OCI-LY1 (cell line): ENCODE measurements at regions not wholly inside any gene's neighbourhood (a gene's known extent, or its start where the extent isn't known, plus 50 kb on each side); places are given as distances from the start of the nearest gene placed in this dataset.

Experiments used
- H2AFZ ChIP-seq: fragments of 200-600 bp; sonication (generic), shearing (Covaris generic); 2 replicates; pipeline ENCODE4 v1.6.0; 2014; ENCODE audit warnings: antibody characterized with exemption, mild to moderate bottlenecking, low read length
- H3F3A ChIP-seq: fragments of 200-600 bp; sonication (generic), shearing (Covaris generic); 2 replicates; pipeline ENCODE4 v1.6.0; 2014; ENCODE audit warnings: mild to moderate bottlenecking, antibody characterized with exemption, low read length, moderate library complexity; ENCODE audit not compliant: insufficient read depth
- H3K27ac ChIP-seq: fragments of 200-600 bp; sonication (generic); 2 replicates; pipeline ENCODE4 v1.5.1; 2014; ENCODE audit warnings: low read length, mixed run types, mild to moderate bottlenecking, low read depth; ENCODE audit not compliant: poor library complexity, severe bottlenecking
- H3K27me3 ChIP-seq: fragments of 200-600 bp; sonication (generic); 2 replicates; pipeline ENCODE4 v1.6.0; 2014; ENCODE audit warnings: antibody characterized with exemption, mild to moderate bottlenecking, low read length, moderate library complexity; ENCODE audit not compliant: insufficient read depth
- H3K36me3 ChIP-seq: fragments of 200-600 bp; sonication (generic); 2 replicates; pipeline ENCODE4 v1.6.1; 2014; ENCODE audit warnings: mild to moderate bottlenecking, antibody characterized with exemption, low read length, moderate library complexity, mixed read lengths; ENCODE audit not compliant: insufficient read depth
- H3K4me1 ChIP-seq: fragments of 200-600 bp; sonication (generic); 2 replicates; pipeline ENCODE4 v1.5.1; 2014; ENCODE audit warnings: mild to moderate bottlenecking, low read length, moderate library complexity; ENCODE audit not compliant: insufficient read depth, severe bottlenecking
- H3K4me2 ChIP-seq: fragments of 200-600 bp; sonication (generic), shearing (Covaris generic); 2 replicates; pipeline ENCODE4 v1.6.1; 2014; ENCODE audit warnings: low read length
- H3K4me3 ChIP-seq: fragments of 200-600 bp; sonication (generic); 2 replicates; pipeline ENCODE4 v1.5.1; 2014; ENCODE audit warnings: low read length, low read depth, mild to moderate bottlenecking, mixed read lengths; ENCODE audit not compliant: poor library complexity, severe bottlenecking
- H3K79me2 ChIP-seq: fragments of 200-600 bp; shearing (Covaris generic); 2 replicates; pipeline ENCODE4 v1.6.1; 2016; ENCODE audit warnings: mixed run types, low read length, mixed read lengths; ENCODE audit not compliant: insufficient read depth
- H3K9ac ChIP-seq: fragments of 200-600 bp; sonication (generic), shearing (Covaris generic); 2 replicates; pipeline ENCODE4 v1.6.1; 2014; ENCODE audit warnings: mild to moderate bottlenecking, low read length, mixed read lengths
- H3K9me2 ChIP-seq: fragments of 200-600 bp; sonication (generic), shearing (Covaris generic); 2 replicates; pipeline ENCODE4 v1.6.1; 2014; ENCODE audit warnings: low read depth, mild to moderate bottlenecking, low read length, mixed read lengths
- H3K9me3 ChIP-seq: fragments of 200-600 bp; shearing (Covaris generic); 2 replicates; pipeline ENCODE4 v1.6.1; 2014; ENCODE audit warnings: low read length, mixed read lengths
- H4K20me1 ChIP-seq: fragments of 200-600 bp; sonication (generic), shearing (Covaris generic); 2 replicates; pipeline ENCODE4 v1.6.0; 2016; ENCODE audit warnings: mild to moderate bottlenecking, low read length; ENCODE audit not compliant: insufficient read depth
- CTCF ChIP-seq: fragments of 200-600 bp; sonication (generic), shearing (Covaris generic); IDR thresholded peaks from 2 replicates; pipeline ENCODE4 v1.5.1; 2017; ENCODE audit warnings: mild to moderate bottlenecking, antibody characterized with exemption, low read length, moderate library complexity, mixed read lengths
- EZH2 ChIP-seq: fragments of 200-600 bp; sonication (generic), shearing (Covaris generic); IDR thresholded peaks from 2 replicates; pipeline ENCODE4 v1.8.0; 2017; ENCODE audit warnings: borderline replicate concordance, mixed run types, mild to moderate bottlenecking, antibody characterized with exemption, low read length, moderate library complexity, mixed read lengths

GRCh38 chr14:44291366-44291915 lies 215.6 kb downstream of the FSCB start:
- H3K27ac ChIP-seq = no peak overlapping the region
- H3K9ac ChIP-seq = no peak overlapping the region
- H3K27me3 ChIP-seq = no peaks in the 10 kb centered on the region
- no peak overlapping the region for H3K4me3 ChIP-seq
- H3K4me2 ChIP-seq = no peak overlapping the region
- TF ChIP-seq CTCF (no peak), EZH2 (no peak)
- no peaks in the 10 kb centered on the region for H3F3A ChIP-seq
- no peaks in the 10 kb centered on the region for H4K20me1 ChIP-seq
- H3K79me2 ChIP-seq = no peaks in the 10 kb centered on the region
- H3K4me1 ChIP-seq = no peaks in the 10 kb centered on the region
- H3K9me2 ChIP-seq = no peaks in the 10 kb centered on the region
- no peaks in the 10 kb centered on the region for H3K36me3 ChIP-seq
- no peak overlapping the region for H2AFZ ChIP-seq
- H3K9me3 ChIP-seq = no peaks in the 10 kb centered on the region

GRCh38 chr14:44287858-44288257 lies 219.2 kb downstream of the FSCB start:
- H3K9me2 ChIP-seq = no peaks in the 10 kb centered on the region
- H3K79me2 ChIP-seq = no peaks in the 10 kb centered on the region
- TF ChIP-seq EZH2 (no peak), CTCF (no peak)
- no peak overlapping the region for H2AFZ ChIP-seq
- H3K27ac ChIP-seq = no peak overlapping the region
- no peaks in the 10 kb centered on the region for H3K4me1 ChIP-seq
- no peak overlapping the region for H3K9ac ChIP-seq
- no peaks in the 10 kb centered on the region for H3F3A ChIP-seq
- no peaks in the 10 kb centered on the region for H3K9me3 ChIP-seq
- H3K4me2 ChIP-seq = no peak overlapping the region
- H4K20me1 ChIP-seq = no peaks in the 10 kb centered on the region
- H3K4me3 ChIP-seq = no peak overlapping the region
- H3K36me3 ChIP-seq = no peaks in the 10 kb centered on the region
- H3K27me3 ChIP-seq = no peaks in the 10 kb centered on the region

- H3K9ac ChIP-seq = no peak overlapping the region
- H3K36me3 ChIP-seq = no peaks in the 10 kb centered on the region
- TF ChIP-seq EZH2 = no peak
- no peak for TF ChIP-seq CTCF
- H3F3A ChIP-seq = no peaks in the 10 kb centered on the region
- no peak overlapping the region for H2AFZ ChIP-seq
- no peaks in the 10 kb centered on the region for H3K79me2 ChIP-seq
- no peaks in the 10 kb centered on the region for H3K4me1 ChIP-seq
- no peak overlapping the region for H3K4me3 ChIP-seq
- no peaks in the 10 kb centered on the region for H4K20me1 ChIP-seq
- H3K4me2 ChIP-seq = no peak overlapping the region
- no peaks in the 10 kb centered on the region for H3K9me2 ChIP-seq
- no peaks in the 10 kb centered on the region for H3K9me3 ChIP-seq
- H3K27ac ChIP-seq = no peak overlapping the region
- H3K27me3 ChIP-seq = no peaks in the 10 kb centered on the region
Observed at GRCh38 chr14:44286201-44286600, 220.9 kb downstream of the FSCB start.
